Neural progenitor cell (in vitro differentiated cells): ENCODE measurements at regions not wholly inside any gene's neighbourhood (a gene's known extent, or its start where the extent isn't known, plus 50 kb on each side); places are given as distances from the start of the nearest gene placed in this dataset.

ENCODE experiments used
- EZH2 ChIP-seq: fragments of 200-600 bp; sonication (generic); IDR thresholded peaks from 2 replicates; pipeline ENCODE4 v1.6.1; 2017; ENCODE audit warnings: antibody characterized with exemption, mild to moderate bottlenecking, moderate library complexity
- EZH2phosphoT487 ChIP-seq: fragments of 200-600 bp; sonication (generic); IDR thresholded peaks from 2 replicates; pipeline ENCODE4 v1.6.1; 2017; ENCODE audit warnings: antibody characterized with exemption
- TF ChIP-seq, protein P1 (sequence below): fragments of 200-600 bp; sonication (generic); IDR thresholded peaks from 2 replicates; pipeline ENCODE4 v1.5.1; 2017; ENCODE audit warnings: antibody characterized with exemption, mild to moderate bottlenecking

DNA sequence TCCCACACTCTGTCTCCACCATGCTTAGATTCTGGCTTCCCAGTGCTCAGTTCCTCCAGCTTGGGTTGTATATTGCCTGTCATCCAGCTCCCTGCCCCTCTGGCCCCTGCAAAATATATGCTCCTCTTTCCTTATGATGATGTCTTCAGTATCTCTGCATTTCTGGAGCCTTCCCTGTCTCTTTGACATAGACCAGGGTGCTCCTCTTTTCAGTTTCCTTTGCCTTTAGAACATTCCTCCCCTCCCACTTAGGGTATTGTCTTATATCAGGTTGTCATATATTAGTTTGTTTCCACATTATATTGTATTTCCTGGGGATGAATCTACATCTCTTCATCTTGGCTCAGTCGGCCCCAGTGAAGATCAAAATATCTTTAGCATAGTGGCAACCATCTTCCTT is 526.4 kb downstream of the MID1IP1 start:
- TF ChIP-seq, protein P1, sequence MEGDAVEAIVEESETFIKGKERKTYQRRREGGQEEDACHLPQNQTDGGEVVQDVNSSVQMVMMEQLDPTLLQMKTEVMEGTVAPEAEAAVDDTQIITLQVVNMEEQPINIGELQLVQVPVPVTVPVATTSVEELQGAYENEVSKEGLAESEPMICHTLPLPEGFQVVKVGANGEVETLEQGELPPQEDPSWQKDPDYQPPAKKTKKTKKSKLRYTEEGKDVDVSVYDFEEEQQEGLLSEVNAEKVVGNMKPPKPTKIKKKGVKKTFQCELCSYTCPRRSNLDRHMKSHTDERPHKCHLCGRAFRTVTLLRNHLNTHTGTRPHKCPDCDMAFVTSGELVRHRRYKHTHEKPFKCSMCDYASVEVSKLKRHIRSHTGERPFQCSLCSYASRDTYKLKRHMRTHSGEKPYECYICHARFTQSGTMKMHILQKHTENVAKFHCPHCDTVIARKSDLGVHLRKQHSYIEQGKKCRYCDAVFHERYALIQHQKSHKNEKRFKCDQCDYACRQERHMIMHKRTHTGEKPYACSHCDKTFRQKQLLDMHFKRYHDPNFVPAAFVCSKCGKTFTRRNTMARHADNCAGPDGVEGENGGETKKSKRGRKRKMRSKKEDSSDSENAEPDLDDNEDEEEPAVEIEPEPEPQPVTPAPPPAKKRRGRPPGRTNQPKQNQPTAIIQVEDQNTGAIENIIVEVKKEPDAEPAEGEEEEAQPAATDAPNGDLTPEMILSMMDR, result no peak
- TF ChIP-seq EZH2 (no peak), EZH2phosphoT487 (no peak)
